Panc1 (cell line): ENCODE measurements at regions not wholly inside any gene's neighbourhood (a gene's known extent, or its start where the extent isn't known, plus 50 kb on each side); places are given as distances from the start of the nearest gene placed in this dataset.
"Not testable (repeated sequence)": the region's sequence is repeated elsewhere in the genome, so short reads cannot be mapped to it uniquely, and the experiment has no call there.

ENCODE experiments used
- SIN3A ChIP-seq: IDR thresholded peaks from 2 replicates; pipeline ENCODE4 v1.6.1; 2012; ENCODE audit warnings: low read depth, mild to moderate bottlenecking, low read length, moderate library complexity, borderline replicate concordance; ENCODE audit not compliant: insufficient read depth
- TF ChIP-seq, protein P1 (sequence below): fragments of 450-650 bp; IDR thresholded peaks from 2 replicates; pipeline ENCODE4 v1.5.1; 2017; ENCODE audit warnings: mild to moderate bottlenecking

DNA sequence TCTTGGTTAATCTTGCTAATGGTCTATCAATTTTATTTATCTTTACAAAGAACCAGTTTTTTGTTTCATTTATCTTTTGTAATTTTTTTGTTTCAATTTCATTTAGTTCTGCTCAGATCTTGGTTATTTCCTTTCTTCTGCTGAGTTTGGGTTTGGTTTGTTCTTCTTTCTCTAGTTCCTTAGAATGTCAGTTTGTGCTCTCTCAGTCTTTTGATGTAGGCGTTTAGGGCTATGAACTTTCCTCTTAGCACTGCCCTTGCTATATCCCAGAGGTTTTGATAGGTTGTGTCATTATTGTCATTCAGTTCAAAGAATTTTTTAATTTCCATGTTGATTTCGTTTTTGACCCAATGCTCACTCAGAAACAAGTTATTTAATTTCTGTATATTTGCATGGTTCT is 97.1 kb upstream of the CHST15 start:
- TF ChIP-seq, protein P1, sequence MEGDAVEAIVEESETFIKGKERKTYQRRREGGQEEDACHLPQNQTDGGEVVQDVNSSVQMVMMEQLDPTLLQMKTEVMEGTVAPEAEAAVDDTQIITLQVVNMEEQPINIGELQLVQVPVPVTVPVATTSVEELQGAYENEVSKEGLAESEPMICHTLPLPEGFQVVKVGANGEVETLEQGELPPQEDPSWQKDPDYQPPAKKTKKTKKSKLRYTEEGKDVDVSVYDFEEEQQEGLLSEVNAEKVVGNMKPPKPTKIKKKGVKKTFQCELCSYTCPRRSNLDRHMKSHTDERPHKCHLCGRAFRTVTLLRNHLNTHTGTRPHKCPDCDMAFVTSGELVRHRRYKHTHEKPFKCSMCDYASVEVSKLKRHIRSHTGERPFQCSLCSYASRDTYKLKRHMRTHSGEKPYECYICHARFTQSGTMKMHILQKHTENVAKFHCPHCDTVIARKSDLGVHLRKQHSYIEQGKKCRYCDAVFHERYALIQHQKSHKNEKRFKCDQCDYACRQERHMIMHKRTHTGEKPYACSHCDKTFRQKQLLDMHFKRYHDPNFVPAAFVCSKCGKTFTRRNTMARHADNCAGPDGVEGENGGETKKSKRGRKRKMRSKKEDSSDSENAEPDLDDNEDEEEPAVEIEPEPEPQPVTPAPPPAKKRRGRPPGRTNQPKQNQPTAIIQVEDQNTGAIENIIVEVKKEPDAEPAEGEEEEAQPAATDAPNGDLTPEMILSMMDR = not testable (repeated sequence)
- not testable (repeated sequence) for TF ChIP-seq SIN3A
